K562 (cell line): ENCODE measurements at regions not wholly inside any gene's neighbourhood (a gene's known extent, or its start where the extent isn't known, plus 50 kb on each side); places are given as distances from the start of the nearest gene placed in this dataset.

Source experiments
- ATAC-seq: fragments of 200-7000 bp; cut with Tn5 transposase; 3 replicates; pipeline ENCODE4 v1.9.1; 2020; ENCODE audit warnings: moderate library complexity
- BruUV-seq: library from RNA; stranded (reverse); fragments of 400-500 nt; replicated peaks from 2 replicates; lab custom pipeline; 2021; lab: Mats Ljungman, UMichigan
- CTCF ChIA-PET: fragments of 300-600 bp; formaldehyde crosslinking; extraction: SDS; loops from one replicate; lab custom pipeline; 2021; ENCODE audit warnings: low intra/inter-chr PET ratio; lab: Yijun Ruan, JAX
- POLR2A ChIA-PET: fragments of 300-600, 350-650 bp; sonication (Branson Sonifier 250); formaldehyde crosslinking; extraction: SDS; loops from one replicate; lab custom pipeline; 2021; ENCODE audit warnings: antibody characterized with exemption, inconsistent platforms; lab: Yijun Ruan, JAX
- DNase-seq, 4 experiments: peaks; one replicate each; pipeline versions ENCODE4 v3.0.0 to v3.0.0-alpha.2; 2011 to 2018; ENCODE audit warnings: low spot score in 3 of 4, mixed read lengths in 3 of 4; ENCODE audit errors: extremely low read depth in 1 of 4
- FAIRE-seq: peaks from 2 replicates; lab custom pipeline; 2011; peaks lifted over from hg19 to GRCh38; lab: Jason Lieb, UNC
- H2AFZ ChIP-seq: 2 replicates; pipeline ENCODE4 v1.6.0; 2011; ENCODE audit warnings: low read depth, low read length, control low read depth, inconsistent platforms
- H3K27ac ChIP-seq: fragments of 200-600 bp; 3 replicates; pipeline ENCODE4 v1.8.0; 2011; ENCODE audit warnings: low read depth, mild to moderate bottlenecking, control low read depth, inconsistent platforms, low read length, moderate library complexity, mixed read lengths; ENCODE audit errors: extremely low read depth
- H3K27me3 ChIP-seq, 2 experiments: fragments of 300-600 bp in 1 of 2; 2 replicates in 1 of 2; 3 replicates in 1 of 2; pipeline versions ENCODE4 v1.6.0 to v1.8.0; 2011; ENCODE audit warnings: inconsistent platforms in 2 of 2, low read length in 2 of 2, mild to moderate bottlenecking in 1 of 2, mixed read lengths in 1 of 2, moderate library complexity in 1 of 2; ENCODE audit not compliant: control insufficient read depth in 2 of 2, insufficient read depth in 2 of 2
- H3K36me3 ChIP-seq: fragments of 300-600 bp; 3 replicates; pipeline ENCODE4 v1.8.0; 2011; ENCODE audit warnings: mild to moderate bottlenecking, low read length, inconsistent platforms; ENCODE audit not compliant: control insufficient read depth, insufficient read depth
- H3K4me1 ChIP-seq, 2 experiments: fragments of 200-600 bp in 1 of 2; replicated peaks in 1 of 2; 2 replicates in 1 of 2; 3 replicates in 1 of 2; pipeline versions ENCODE4 v1.5.1 to v1.8.0; 2011; ENCODE audit warnings: inconsistent platforms in 2 of 2, low read length in 2 of 2, mild to moderate bottlenecking in 1 of 2, mixed read lengths in 1 of 2, moderate library complexity in 1 of 2; ENCODE audit not compliant: control insufficient read depth in 2 of 2, insufficient read depth in 2 of 2
- H3K4me2 ChIP-seq: 2 replicates; pipeline ENCODE4 v1.6.1; 2011; ENCODE audit warnings: low read length, control low read depth, inconsistent platforms, mixed read lengths; ENCODE audit not compliant: insufficient read depth
- H3K4me3 ChIP-seq: fragments of 200-600 bp; sonication (generic), shearing (Covaris generic); 2 replicates; pipeline ENCODE4 v1.5.1; 2016; ENCODE audit warnings: control low read depth, inconsistent platforms
- H3K79me2 ChIP-seq: fragments of 200-600 bp; 3 replicates; pipeline ENCODE4 v1.8.0; 2011; ENCODE audit warnings: low read length, inconsistent platforms; ENCODE audit not compliant: control insufficient read depth, insufficient read depth
- H3K9ac ChIP-seq, 2 experiments: 2 replicates each; pipeline versions ENCODE4 v1.6.0 to v1.6.1; 2011; ENCODE audit warnings: low read depth in 2 of 2, low read length in 2 of 2, control low read depth in 1 of 2, inconsistent platforms in 1 of 2, mild to moderate bottlenecking in 1 of 2, mixed read lengths in 1 of 2; ENCODE audit not compliant: insufficient read depth in 1 of 2
- H3K9me1 ChIP-seq: one replicate; pipeline ENCODE4 v1.6.0; 2011; ENCODE audit warnings: inconsistent platforms, mild to moderate bottlenecking, low read length, moderate library complexity; ENCODE audit not compliant: control insufficient read depth, insufficient read depth
- H3K9me3 ChIP-seq: replicated peaks from 2 replicates; pipeline ENCODE4 v1.5.1; 2011; ENCODE audit warnings: low read depth, low read length, inconsistent platforms; ENCODE audit not compliant: control insufficient read depth, insufficient read depth
- H4K20me1 ChIP-seq: replicated peaks from 2 replicates; pipeline ENCODE4 v1.6.1; 2011; ENCODE audit warnings: low read length, inconsistent platforms, mixed read lengths; ENCODE audit not compliant: control insufficient read depth, insufficient read depth
- ATF6 ChIP-seq: sonication (generic); formaldehyde crosslinking; IDR thresholded peaks from 2 replicates; pipeline ENCODE4 v1.4.0; 2020; ENCODE audit warnings: mild to moderate bottlenecking, missing genetic modification reagents
- CBFA2T2 ChIP-seq: fragments of 450-650 bp; conservative IDR thresholded peaks from 2 replicates; pipeline ENCODE4 v1.6.1; 2017; ENCODE audit warnings: mild to moderate bottlenecking
- CBX5 ChIP-seq: IDR thresholded peaks from 2 replicates; pipeline ENCODE4 v1.6.1; 2014; ENCODE audit warnings: low read depth, borderline replicate concordance
- DLX4 ChIP-seq: fragments of 250-450 bp; sonication (Bioruptor Pico); IDR thresholded peaks from 2 replicates; pipeline ENCODE4 v1.6.1; 2021; ENCODE audit warnings: mild to moderate bottlenecking
- ELF1 ChIP-seq: fragments of 200-800 bp; sonication (Bioruptor generic); IDR thresholded peaks from 2 replicates; pipeline ENCODE4 v1.6.1; 2016; ENCODE audit warnings: missing genetic modification characterization, missing compliant biosample characterization
- GABPB1 ChIP-seq: sonication (generic); formaldehyde crosslinking; IDR thresholded peaks from 2 replicates; pipeline ENCODE4 v1.8.0; 2022; ENCODE audit warnings: mild to moderate bottlenecking, missing genetic modification reagents
- MTA1 ChIP-seq: fragments of 450-650 bp; IDR thresholded peaks from 2 replicates; pipeline ENCODE4 v1.6.1; 2017; ENCODE audit warnings: borderline replicate concordance
- PCBP1 ChIP-seq: fragments of 200-400 bp; formaldehyde crosslinking; IDR thresholded peaks from 2 replicates; pipeline ENCODE4 v1.6.1; 2018; ENCODE audit warnings: mild to moderate bottlenecking, low read depth, low read length; ENCODE audit not compliant: poor library complexity, severe bottlenecking
- POLR2B ChIP-seq: fragments of 450-650 bp; IDR thresholded peaks from 2 replicates; pipeline ENCODE4 v1.6.1; 2018; ENCODE audit warnings: low read depth; ENCODE audit not compliant: partially characterized antibody
- POLR3A ChIP-seq: IDR thresholded peaks from 2 replicates; pipeline ENCODE4 v1.6.1; 2011; ENCODE audit warnings: borderline replicate concordance, mild to moderate bottlenecking, moderate library complexity; ENCODE audit not compliant: insufficient read length, insufficient read depth; ENCODE audit errors: extremely low read depth
- PRPF4 ChIP-seq: fragments of 200-400 bp; formaldehyde crosslinking; IDR thresholded peaks from one replicate; pipeline ENCODE4 v1.6.1; 2017; ENCODE audit warnings: low read length, low read depth, mild to moderate bottlenecking; ENCODE audit not compliant: insufficient read depth, poor library complexity, severe bottlenecking
- SLC30A9 ChIP-seq: fragments of 250-450 bp; sonication (Bioruptor Pico); IDR thresholded peaks from 2 replicates; pipeline ENCODE4 v1.8.0; 2022; ENCODE audit warnings: mild to moderate bottlenecking, moderate library complexity
- SREBF1 ChIP-seq: fragments of 150-350 bp; IDR thresholded peaks from 2 replicates; pipeline ENCODE4 v1.6.1; 2014; ENCODE audit warnings: antibody characterized with exemption, low read depth, low read length, borderline replicate concordance
- ZBTB2 ChIP-seq: fragments of 450-650 bp; IDR thresholded peaks from 2 replicates; pipeline ENCODE4 v1.6.1; 2016; ENCODE audit warnings: antibody characterized with exemption
- ZNF282 ChIP-seq: sonication (generic); formaldehyde crosslinking; IDR thresholded peaks from 2 replicates; pipeline ENCODE4 v1.8.1; 2023; ENCODE audit warnings: missing genetic modification reagents
- ZNF589 ChIP-seq: fragments of 200-800 bp; sonication (Bioruptor generic); IDR thresholded peaks from 2 replicates; pipeline ENCODE4 v1.6.1; 2016; ENCODE audit warnings: low read depth, missing genetic modification characterization, missing compliant biosample characterization
- WGBS: fragments of 100-300 bp; shearing (Covaris generic); methylation state at CpG from one replicate; pipeline ENCODE4 v1.1.6; 2016; ENCODE audit warnings: low coverage, mixed read lengths; ENCODE audit not compliant: insufficient coverage; ENCODE audit errors: missing lambda C conversion rate; 5-methylcytosine and 5-hydroxymethylcytosine counted together
- in situ Hi-C: fragments of 300-500 bp; cut with MboI; formaldehyde crosslinking; loops from 4 replicates; pipeline ENCODE4 v1.15.0; 2018; ENCODE audit warnings: inconsistent platforms, mixed read lengths
- intact Hi-C: fragments of 100-400 bp; cut with micrococcal nuclease; formaldehyde crosslinking; loops from 2 replicates; pipeline ENCODE4 v1.14.2; 2022

- ChIA-PET POLR2A (no interaction called here), CTCF (no interaction called here)
- Histone ChIP-seq H3K79me2 (no peaks in the 10 kb centered on the region), H3K9ac (no peak overlapping the region), H3K4me3 (no peak overlapping the region), H4K20me1 (no peaks in the 10 kb centered on the region), H2AFZ (no peak overlapping the region), H3K9me1 (no peaks in the 10 kb centered on the region), H3K4me1 (no peaks in the 10 kb centered on the region), H3K27ac (no peak overlapping the region), H3K36me3 (no peaks in the 10 kb centered on the region), H3K4me2 (no peak overlapping the region), H3K9me3 (no peaks in the 10 kb centered on the region), H3K27me3 (no peaks in the 10 kb centered on the region)
- no peak for TF ChIP-seq PCBP1
- TF ChIP-seq PRPF4: no peak
- TF ChIP-seq SLC30A9: no peak
- no peak for TF ChIP-seq POLR3A
- TF ChIP-seq SREBF1: no peak
- no peak for TF ChIP-seq CBX5
- TF ChIP-seq ZNF589 (CRISPR knock-in tag): no peak
- no peak for TF ChIP-seq MTA1
- TF ChIP-seq ELF1 (tag): no peak
- TF ChIP-seq ATF6: no peak
- TF ChIP-seq DLX4 (CRISPR knock-in tag): no peak
- no peak for TF ChIP-seq GABPB1 (CRISPR knock-in tag)
- TF ChIP-seq POLR2B: no peak
- no peak for TF ChIP-seq ZNF282 (CRISPR knock-in tag)
- no peak for TF ChIP-seq CBFA2T2
- TF ChIP-seq ZBTB2: no peak
- 0% methylated on average over 2 of the region's 2 CpGs for WGBS
- BruUV-seq: no TSS peak
- no peak for FAIRE-seq
- DNase-seq: no peak
- intact Hi-C loops (no loop called here), in situ Hi-C loops (no loop called here)
- no peak for ATAC-seq
These were observed 1036.3 kb upstream of the TENM4 start for GRCh38 chr11:80477178-80477577.
